Ovary (tissue), 7 donors: ENCODE measurements at regions not wholly inside any gene's neighbourhood (a gene's known extent, or its start where the extent isn't known, plus 50 kb on each side); places are given as distances from the start of the nearest gene placed in this dataset.

Experiments used
- DNase-seq, 5 donors: peaks; one replicate each; pipeline ENCODE4 v3.0.0-alpha.2; 2019 to 2020
- H3K27ac ChIP-seq, 2 donors: fragments of 200-600 bp; one replicate each; pipeline versions ENCODE4 v1.5.1 to v1.8.0; 2019 to 2022
- H3K27me3 ChIP-seq: fragments of 200-600 bp; one replicate; pipeline ENCODE4 v1.8.0; 2022
- H3K36me3 ChIP-seq: fragments of 200-600 bp; sonication (generic); one replicate; pipeline ENCODE4 v1.5.1; 2019
- H3K4me1 ChIP-seq: one replicate; pipeline ENCODE4 v1.8.1; 2013; ENCODE audit warnings: mild to moderate bottlenecking, moderate library complexity; ENCODE audit not compliant: insufficient read depth
- H3K4me3 ChIP-seq: fragments of 200-600 bp; sonication (generic); one replicate; pipeline ENCODE4 v1.5.1; 2017
- H3K9me3 ChIP-seq, 2 donors: fragments of 200-600 bp in 1 of 2; sonication (generic) in 1 of 2; one replicate each; pipeline versions ENCODE4 v1.5.1 to v1.8.1; 2013 to 2019; ENCODE audit warnings: mild to moderate bottlenecking in 1 of 2, moderate library complexity in 1 of 2
- EP300 ChIP-seq: sonication (generic); formaldehyde crosslinking; IDR thresholded peaks from one replicate; pipeline ENCODE4 v1.6.1; 2017; ENCODE audit warnings: antibody characterized with exemption
- POLR2A ChIP-seq: fragments of 450-650 bp; IDR thresholded peaks from one replicate; pipeline ENCODE4 v1.6.1; 2017; ENCODE audit warnings: antibody characterized with exemption, mild to moderate bottlenecking, moderate library complexity
- WGBS, 3 donors: extraction: QIAGEN DNeasy Blood & Tissue Kit in 1 of 3; methylation state at CpG; one replicate each; pipeline versions ENCODE4 v1.1.5 to v1.1.7; 2013 to 2017; 5-methylcytosine and 5-hydroxymethylcytosine counted together
- intact Hi-C, 4 donors: fragments of 100-400 bp; cut with DNase I; formaldehyde crosslinking; loops; one replicate each; pipeline versions ENCODE4 v1.11.0 to v1.15.1; 2022 to 2023
- TF ChIP-seq, protein P1 (sequence below), 3 donors: fragments of 450-650 bp in 2 of 3; fragments of 200-600 bp in 1 of 3; IDR thresholded peaks; one replicate each; pipeline versions ENCODE4 v1.5.1 to v1.8.0; 2016 to 2022; ENCODE audit warnings: antibody characterized with exemption in 3 of 3, mild to moderate bottlenecking in 1 of 3
- donor health status: DM: no; HTN: no; CAD: no; lungs with moderate emphysema.
- donor health status: DM: no; HTN: no; CAD: no.
- donor health status: Bipolar disorder and iron deficiency.
- donor health status: DM: no; HTN: no; CAD: no.
- donor health status: DM: yes; HTN: yes; CAD: no.

DNA sequence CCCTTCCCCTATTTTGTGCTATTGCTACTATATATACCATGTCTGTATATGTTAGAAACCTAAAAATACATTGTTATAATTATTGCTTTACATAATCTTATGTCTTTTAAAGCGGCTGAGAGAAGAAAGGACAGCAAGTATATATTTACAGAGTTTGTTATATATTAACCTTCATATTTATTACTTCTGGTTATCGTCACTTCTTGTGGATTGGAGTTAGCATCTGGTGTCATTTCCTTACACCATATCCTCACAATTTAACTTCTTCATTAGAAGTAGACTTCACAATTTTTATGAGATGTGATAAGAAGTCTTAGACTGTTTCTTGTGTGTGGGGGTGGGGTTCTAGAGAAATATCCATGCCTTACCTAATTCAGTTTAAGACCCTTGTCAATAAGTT, 123.1 kb downstream of the ATXN3L start:
- Histone ChIP-seq H3K27ac (no peak overlapping the region), H3K36me3 (no peaks in the 10 kb centered on the region), H3K4me1 (no peaks in the 10 kb centered on the region), H3K9me3 (no peaks in the 10 kb centered on the region), H3K27me3 (no peaks in the 10 kb centered on the region), H3K4me3 (no peak overlapping the region)
- TF ChIP-seq, protein P1, sequence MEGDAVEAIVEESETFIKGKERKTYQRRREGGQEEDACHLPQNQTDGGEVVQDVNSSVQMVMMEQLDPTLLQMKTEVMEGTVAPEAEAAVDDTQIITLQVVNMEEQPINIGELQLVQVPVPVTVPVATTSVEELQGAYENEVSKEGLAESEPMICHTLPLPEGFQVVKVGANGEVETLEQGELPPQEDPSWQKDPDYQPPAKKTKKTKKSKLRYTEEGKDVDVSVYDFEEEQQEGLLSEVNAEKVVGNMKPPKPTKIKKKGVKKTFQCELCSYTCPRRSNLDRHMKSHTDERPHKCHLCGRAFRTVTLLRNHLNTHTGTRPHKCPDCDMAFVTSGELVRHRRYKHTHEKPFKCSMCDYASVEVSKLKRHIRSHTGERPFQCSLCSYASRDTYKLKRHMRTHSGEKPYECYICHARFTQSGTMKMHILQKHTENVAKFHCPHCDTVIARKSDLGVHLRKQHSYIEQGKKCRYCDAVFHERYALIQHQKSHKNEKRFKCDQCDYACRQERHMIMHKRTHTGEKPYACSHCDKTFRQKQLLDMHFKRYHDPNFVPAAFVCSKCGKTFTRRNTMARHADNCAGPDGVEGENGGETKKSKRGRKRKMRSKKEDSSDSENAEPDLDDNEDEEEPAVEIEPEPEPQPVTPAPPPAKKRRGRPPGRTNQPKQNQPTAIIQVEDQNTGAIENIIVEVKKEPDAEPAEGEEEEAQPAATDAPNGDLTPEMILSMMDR (IDR thresholded peaks at IDR 0.05), result no peak
- TF ChIP-seq EP300 (no peak), POLR2A (no peak)
- intact Hi-C loops, result no loop called here
- WGBS, 3 donors, result 84 to 89% (median 87%) methylated on average over 2 of the region's 2 CpGs
- DNase-seq, result no peak

DNA sequence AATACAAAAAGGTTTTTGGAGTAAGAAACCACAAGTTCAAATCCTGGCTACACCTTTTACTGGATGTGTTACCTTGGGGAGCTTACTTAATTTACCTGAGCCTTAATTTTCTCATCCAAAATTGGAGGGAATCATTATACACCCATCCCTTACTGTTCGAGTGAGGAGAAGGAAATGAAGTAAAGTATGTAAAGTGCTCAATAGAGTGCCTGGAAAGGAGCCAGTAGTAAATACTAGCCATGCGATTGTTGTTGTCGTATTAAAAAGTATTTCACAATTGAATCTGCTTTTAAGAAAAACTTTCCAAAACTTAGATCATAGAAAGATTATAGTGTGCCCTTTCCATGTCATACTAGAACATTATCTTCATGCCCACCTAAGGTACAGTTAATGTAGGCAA, 124.5 kb downstream of the ATXN3L start:
- Histone ChIP-seq H3K27ac (no peak overlapping the region), H3K4me3 (no peak overlapping the region), H3K36me3 (no peaks in the 10 kb centered on the region), H3K27me3 (no peaks in the 10 kb centered on the region), H3K9me3 (no peaks in the 10 kb centered on the region), H3K4me1 (no peaks in the 10 kb centered on the region)
- 72 to 77% (median 76%) methylated on average over 3 of the region's 3 CpGs for WGBS, 3 donors
- intact Hi-C loops, result no loop called here
- no peak for TF ChIP-seq POLR2A
- no peak for TF ChIP-seq EP300
- TF ChIP-seq, protein P1 (IDR thresholded peaks at IDR 0.05), result no peak
- DNase-seq, result no peak

DNA sequence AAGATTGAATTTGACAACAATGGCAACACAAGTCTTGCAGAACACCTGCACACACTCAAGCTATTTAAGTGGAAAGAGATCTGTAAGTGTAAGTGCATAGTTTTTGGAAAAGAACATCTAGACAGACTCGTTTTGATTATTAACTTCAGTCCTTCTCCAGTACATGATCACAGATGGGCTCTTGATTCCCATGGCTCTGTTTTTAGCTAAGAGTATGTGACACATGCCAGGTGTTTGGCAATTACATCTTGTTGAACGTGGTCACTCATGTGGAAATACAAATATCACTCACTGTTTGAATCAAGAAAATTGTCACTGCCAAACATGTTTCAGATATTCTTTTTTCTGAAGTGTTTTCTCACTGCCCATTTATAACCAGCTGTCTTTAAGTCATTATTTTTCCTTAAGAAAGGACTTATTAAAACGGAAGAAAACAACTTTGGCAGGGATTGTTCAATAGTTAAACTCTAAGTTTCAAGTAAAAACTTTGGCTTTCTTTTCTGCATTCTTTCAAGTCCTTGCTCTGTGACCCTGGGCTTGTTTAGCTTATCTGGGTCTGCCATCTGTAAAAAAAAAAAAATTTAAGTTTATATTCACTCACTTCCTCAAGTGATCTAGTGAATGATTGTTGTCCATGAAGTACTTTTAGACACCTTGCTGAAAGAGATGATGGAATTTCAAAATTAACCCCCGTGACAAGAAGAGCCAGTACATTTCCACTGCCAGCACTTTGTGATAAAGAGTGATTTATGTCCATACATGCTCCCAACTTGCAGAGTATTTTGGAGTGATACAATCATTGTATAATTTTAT, 125.4 kb downstream of the ATXN3L start:
- 29 to 33% (median 32%) methylated on average over 4 of the region's 4 CpGs for WGBS, 3 donors
- no peak for DNase-seq
- intact Hi-C loops, result no loop called here

DNA sequence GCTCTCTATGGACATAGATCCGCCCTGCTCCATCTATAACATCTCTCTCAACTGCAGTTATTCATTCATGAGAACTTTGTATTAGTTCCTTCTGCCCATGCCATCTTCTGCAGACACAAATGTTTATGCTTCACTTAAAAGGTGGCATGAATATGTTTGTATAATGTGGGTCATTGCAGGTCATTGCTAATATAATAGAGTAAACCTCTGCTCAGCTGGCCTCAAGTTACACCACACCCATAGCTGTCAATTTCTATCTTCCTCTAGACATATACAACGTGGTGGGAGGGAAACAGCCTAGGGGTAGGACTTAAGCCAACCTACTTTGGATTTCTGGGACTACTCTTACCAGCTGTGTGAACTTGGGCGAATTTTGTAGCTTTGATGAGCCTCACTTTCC, 129.8 kb downstream of the ATXN3L start:
- Histone ChIP-seq H3K36me3 (no peaks in the 10 kb centered on the region), H3K4me1 (no peaks in the 10 kb centered on the region), H3K27ac (no peak overlapping the region), H3K9me3 (no peaks in the 10 kb centered on the region), H3K4me3 (no peak overlapping the region), H3K27me3 (no peaks in the 10 kb centered on the region)
- 63 to 69% (median 67%) methylated on average over 3 of the region's 3 CpGs for WGBS, 3 donors
- no peak for DNase-seq
- no peak for TF ChIP-seq EP300
- TF ChIP-seq, protein P1 (IDR thresholded peaks at IDR 0.05), result no peak
- no peak for TF ChIP-seq POLR2A
- intact Hi-C loops, result no loop called here

More for the DNA sequence above, 125.4 kb downstream of the ATXN3L start:
- Histone ChIP-seq H3K36me3 (no peaks in the 10 kb centered on the region), H3K4me3 (no peak overlapping the region), H3K9me3 (no peaks in the 10 kb centered on the region), H3K27me3 (no peaks in the 10 kb centered on the region), H3K27ac (no peak overlapping the region), H3K4me1 (no peaks in the 10 kb centered on the region)
- TF ChIP-seq EP300, result no peak
- TF ChIP-seq POLR2A, result no peak
- TF ChIP-seq, protein P1 (IDR thresholded peaks at IDR 0.05), result no peak
